Pancreas (tissue), 10 donors: ENCODE measurements at regions not wholly inside any gene's neighbourhood (a gene's known extent, or its start where the extent isn't known, plus 50 kb on each side); places are given as distances from the start of the nearest gene placed in this dataset.
"Not testable (repeated sequence)": the region's sequence is repeated elsewhere in the genome, so short reads cannot be mapped to it uniquely, and the experiment has no call there.

Experiments
- ATAC-seq, 4 donors: fragments of 200-7000 bp; cut with Tn5 transposase; one replicate each; pipeline versions ENCODE4 v1.8.0 to v1.9.1; 2020; ENCODE audit warnings: mild to moderate bottlenecking in 4 of 4, moderate library complexity in 4 of 4
- DNase-seq, 6 donors: peaks; one replicate each; pipeline ENCODE4 v3.0.0-alpha.2; 2020
- FAIRE-seq: peaks from 2 replicates; lab custom pipeline; 2012; peaks lifted over from hg19 to GRCh38; lab: Jason Lieb, UNC
- H3K27ac ChIP-seq, 4 donors: fragments of 200-600 bp; sonication (generic); 1 replicate in 3 of 4; 2 replicates in 1 of 4; pipeline versions ENCODE4 v1.5.0 to v1.8.0; 2020
- H3K27me3 ChIP-seq, 4 donors: fragments of 200-600 bp; one replicate each; pipeline ENCODE4 v1.8.0; 2021
- H3K36me3 ChIP-seq, 3 donors: fragments of 200-600 bp; sonication (generic) in 1 of 3; one replicate each; pipeline versions ENCODE4 v1.5.0 to v1.8.0; 2020 to 2021
- H3K4me1 ChIP-seq, 3 donors: fragments of 200-600 bp; one replicate each; pipeline ENCODE4 v1.8.0; 2021
- H3K4me3 ChIP-seq, 4 donors: fragments of 200-600 bp; sonication (generic) in 2 of 4; one replicate each; pipeline versions ENCODE4 v1.5.0 to v1.8.0; 2020 to 2021
- H3K9me3 ChIP-seq, 4 donors: fragments of 200-600 bp; one replicate each; pipeline ENCODE4 v1.8.0; 2021
- WGBS, 2 donors: extraction: QIAGEN DNeasy Blood & Tissue Kit; methylation state at CpG; one replicate each; pipeline ENCODE4 v1.1.7; 2013; 5-methylcytosine and 5-hydroxymethylcytosine counted together
- intact Hi-C, 3 donors: fragments of 100-400 bp; cut with DNase I; formaldehyde crosslinking; loops; one replicate each; pipeline versions ENCODE4 v1.11.1 to v1.14.2; 2022
- TF ChIP-seq, protein P1 (sequence below), 4 donors: fragments of 200-600 bp; sonication (generic) in 3 of 4; IDR thresholded peaks; one replicate each; pipeline versions ENCODE4 v1.5.0 to v1.8.0; 2021; ENCODE audit warnings: antibody characterized with exemption in 4 of 4
- donor health status: healthy with polysubstance abuse.
- donor health status: DM: no; HTN: no; CAD: no; lungs with moderate emphysema.
- donor health status: DM: no; HTN: no; CAD: no.
- donor health status: control.
- donor health status: control.
- donor health status: Bipolar disorder and iron deficiency.
- donor health status: DM: yes; HTN: yes; CAD: no.
- donor health status: DM: no; HTN: no; CAD: no.
- donor health status: DM: no; HTN: no; CAD: no.
- donor health status: DM: yes; HTN: yes; CAD: no.

DNA sequence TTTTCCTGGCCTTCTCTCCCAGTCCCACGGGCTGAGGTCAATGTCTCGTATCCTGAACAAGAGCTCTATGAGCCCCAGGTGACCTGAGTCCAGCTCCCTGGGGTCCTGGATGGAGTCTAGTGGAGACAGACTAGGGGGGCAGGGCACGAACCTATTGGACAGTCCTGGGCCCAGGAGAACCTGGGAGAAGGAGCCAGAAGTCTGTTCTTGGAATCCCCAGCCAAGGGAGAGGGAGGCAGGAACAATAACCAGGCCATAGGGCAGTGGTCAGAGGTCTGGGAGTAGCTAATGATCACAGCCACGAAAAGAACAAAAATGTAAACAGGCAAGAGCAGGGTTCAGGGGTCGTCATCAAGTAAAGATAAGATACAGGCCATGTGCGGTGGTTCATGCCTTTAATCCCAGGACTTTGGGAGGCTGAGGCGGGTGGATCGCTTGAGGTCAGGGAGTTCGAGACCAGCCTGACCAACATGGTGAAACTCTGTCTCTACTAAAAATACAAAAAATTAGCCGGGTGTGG lies 60.8 kb downstream of the COPRS start:
- no peak for ATAC-seq
- FAIRE-seq = no peak
- TF ChIP-seq, protein P1, sequence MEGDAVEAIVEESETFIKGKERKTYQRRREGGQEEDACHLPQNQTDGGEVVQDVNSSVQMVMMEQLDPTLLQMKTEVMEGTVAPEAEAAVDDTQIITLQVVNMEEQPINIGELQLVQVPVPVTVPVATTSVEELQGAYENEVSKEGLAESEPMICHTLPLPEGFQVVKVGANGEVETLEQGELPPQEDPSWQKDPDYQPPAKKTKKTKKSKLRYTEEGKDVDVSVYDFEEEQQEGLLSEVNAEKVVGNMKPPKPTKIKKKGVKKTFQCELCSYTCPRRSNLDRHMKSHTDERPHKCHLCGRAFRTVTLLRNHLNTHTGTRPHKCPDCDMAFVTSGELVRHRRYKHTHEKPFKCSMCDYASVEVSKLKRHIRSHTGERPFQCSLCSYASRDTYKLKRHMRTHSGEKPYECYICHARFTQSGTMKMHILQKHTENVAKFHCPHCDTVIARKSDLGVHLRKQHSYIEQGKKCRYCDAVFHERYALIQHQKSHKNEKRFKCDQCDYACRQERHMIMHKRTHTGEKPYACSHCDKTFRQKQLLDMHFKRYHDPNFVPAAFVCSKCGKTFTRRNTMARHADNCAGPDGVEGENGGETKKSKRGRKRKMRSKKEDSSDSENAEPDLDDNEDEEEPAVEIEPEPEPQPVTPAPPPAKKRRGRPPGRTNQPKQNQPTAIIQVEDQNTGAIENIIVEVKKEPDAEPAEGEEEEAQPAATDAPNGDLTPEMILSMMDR (IDR thresholded peaks at IDR 0.05) = no peak
- 70 to 71% methylated on average over 10 of the region's 10 CpGs for WGBS, 2 donors
- Histone ChIP-seq H3K27ac (no peak overlapping the region), H3K4me3 (no peak overlapping the region), H3K27me3 (no peaks in the 10 kb centered on the region), H3K36me3 (no peaks in the 10 kb centered on the region), H3K4me1 (peaks cover 0 to under 1% (median 0%) of the 10 kb centered on the region in 3 donors), H3K9me3 (no peaks in the 10 kb centered on the region)
- intact Hi-C loops = no loop called here
- no peak for DNase-seq

DNA sequence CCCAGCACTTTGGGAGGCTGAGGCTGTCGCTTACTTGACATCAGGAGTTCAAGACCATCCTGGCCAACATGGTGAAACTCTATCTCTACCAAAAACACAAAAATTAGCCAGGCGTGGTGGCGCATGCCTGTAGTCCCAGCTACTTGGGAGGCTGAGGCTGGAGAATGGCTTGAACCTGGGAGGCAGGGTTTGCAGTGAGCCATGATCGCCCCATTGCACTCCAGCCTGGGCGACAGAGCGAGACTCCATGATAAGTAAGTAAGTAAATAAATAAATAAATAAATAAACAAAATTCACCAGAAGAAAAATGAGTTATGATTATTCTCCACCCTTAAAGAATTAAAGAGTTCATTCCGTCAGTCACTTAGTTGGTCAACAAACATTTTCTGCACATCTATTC lies 63.1 kb downstream of the COPRS start:
- 97% methylated on average over 7 of the region's 7 CpGs for WGBS, 2 donors

DNA sequence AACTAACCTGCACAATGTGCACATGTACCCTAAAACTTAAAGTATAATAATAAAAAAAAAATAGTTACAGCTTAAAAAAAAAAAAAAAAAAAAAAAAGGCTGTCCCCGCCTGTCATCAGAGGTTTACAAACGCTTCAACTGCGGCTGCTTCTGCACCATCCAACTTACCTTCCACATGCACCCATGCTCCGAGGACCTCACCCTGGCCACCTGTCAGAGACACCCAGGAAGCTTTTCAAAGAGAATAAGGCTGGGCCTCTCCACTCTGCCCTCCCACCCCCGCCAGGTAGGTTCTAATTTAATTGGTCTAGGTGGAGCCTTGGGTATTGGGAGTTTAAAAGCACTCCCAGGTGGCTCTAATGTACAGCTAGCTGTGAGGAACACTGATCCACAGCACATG lies 64.9 kb downstream of the COPRS start:
- DNase-seq (no peak), FAIRE-seq (no peak), ATAC-seq (no peak)
- Histone ChIP-seq H3K27ac (no peak overlapping the region), H3K36me3 (no peaks in the 10 kb centered on the region), H3K27me3 (no peaks in the 10 kb centered on the region), H3K4me1 (no peaks in the 10 kb centered on the region), H3K9me3 (no peaks in the 10 kb centered on the region), H3K4me3 (no peak overlapping the region)
- intact Hi-C loops = no loop called here
- WGBS, 2 donors = 91 to 92% methylated on average over 5 of the region's 5 CpGs
- TF ChIP-seq, protein P1 (IDR thresholded peaks at IDR 0.05) = no peak

More for the DNA sequence above, 63.1 kb downstream of the COPRS start:
- intact Hi-C loops, H3K36me3 ChIP-seq, H3K4me1 ChIP-seq, DNase-seq, ATAC-seq, H3K27me3 ChIP-seq, FAIRE-seq, H3K27ac ChIP-seq, H3K4me3 ChIP-seq, H3K9me3 ChIP-seq: not testable (repeated sequence)

DNA sequence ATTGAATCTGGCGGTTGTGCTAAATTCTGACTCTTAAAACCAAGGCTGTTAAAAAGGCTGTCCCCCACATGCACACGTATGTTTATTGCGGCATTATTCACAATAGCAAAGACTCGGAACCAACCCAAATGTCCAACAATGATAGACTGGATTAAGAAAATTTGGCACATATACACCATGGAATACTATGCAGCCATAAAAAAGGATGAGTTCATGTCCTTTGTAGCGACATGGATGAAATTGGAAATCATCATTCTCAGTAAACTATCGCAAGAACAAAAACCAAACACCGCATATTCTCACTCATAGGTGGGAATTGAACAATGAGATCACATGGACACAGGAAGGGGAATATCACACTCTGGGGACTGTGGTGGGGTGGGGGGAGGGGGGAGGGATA lies 65.4 kb downstream of the COPRS start:
- 83 to 94% methylated on average over 6 to 7 of the region's 7 CpGs for WGBS, 2 donors
- H3K4me3 ChIP-seq, H3K4me1 ChIP-seq, FAIRE-seq, H3K27ac ChIP-seq, DNase-seq, H3K36me3 ChIP-seq, H3K27me3 ChIP-seq, intact Hi-C loops, H3K9me3 ChIP-seq, ATAC-seq: not testable (repeated sequence)

DNA sequence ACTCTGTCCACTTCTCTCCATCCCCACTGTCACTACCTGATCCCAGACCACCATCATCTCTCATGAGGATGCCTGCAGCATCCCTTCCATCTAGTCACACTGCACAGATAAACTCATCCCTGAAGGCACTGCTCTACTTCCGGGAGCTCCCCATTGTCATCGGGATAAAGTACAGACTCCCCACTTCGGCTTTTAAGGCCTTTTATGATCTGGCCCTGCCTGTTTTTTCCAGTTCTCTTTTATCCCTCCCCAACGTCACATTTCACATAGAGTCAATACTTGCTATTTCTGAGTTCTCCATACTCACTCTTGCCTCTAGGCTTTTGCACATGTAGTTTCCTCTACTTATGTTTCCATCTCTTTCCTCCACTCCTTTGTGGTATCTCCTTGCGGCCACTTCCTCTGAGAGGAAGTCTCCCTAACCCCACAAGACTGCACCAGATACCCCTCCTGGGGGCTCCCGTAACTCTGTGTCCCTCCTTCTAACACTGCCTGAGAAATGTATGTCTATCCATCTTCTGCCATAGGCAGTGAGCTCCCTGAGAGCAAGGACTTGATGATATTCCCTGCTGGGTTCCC lies 66.9 kb downstream of the COPRS start:
- no peaks in the 10 kb centered on the region for H3K9me3 ChIP-seq

More for the DNA sequence above, 66.9 kb downstream of the COPRS start:
- Histone ChIP-seq H3K36me3 (no peaks in the 10 kb centered on the region), H3K27me3 (no peaks in the 10 kb centered on the region), H3K27ac (no peak overlapping the region), H3K4me3 (no peak overlapping the region), H3K4me1 (no peaks in the 10 kb centered on the region)
- intact Hi-C loops = no loop called here
- no peak for DNase-seq
- FAIRE-seq = no peak
- TF ChIP-seq, protein P1 (IDR thresholded peaks at IDR 0.05) = no peak
- WGBS, 2 donors = 64 to 66% methylated on average over 6 of the region's 6 CpGs
- ATAC-seq = no peak
